Liver (tissue), 8 donors: ENCODE measurements at regions not wholly inside any gene's neighbourhood (a gene's known extent, or its start where the extent isn't known, plus 50 kb on each side); places are given as distances from the start of the nearest gene placed in this dataset.

Experiments used
- DNase-seq: peaks from one replicate; pipeline ENCODE4 v3.0.0-alpha.2; 2017; ENCODE audit warnings: low spot score
- H3K27ac ChIP-seq, 2 donors: one replicate each; pipeline ENCODE4 v1.7.0; 2013; ENCODE audit warnings: inconsistent platforms in 2 of 2, low read length in 2 of 2, control low read depth in 1 of 2, low read depth in 1 of 2, mild to moderate bottlenecking in 1 of 2
- H3K27me3 ChIP-seq, 4 donors: one replicate each; pipeline versions ENCODE4 v1.6.1 to v1.7.0; 2013; ENCODE audit warnings: low read length in 3 of 4, inconsistent platforms in 1 of 4, mild to moderate bottlenecking in 1 of 4, moderate library complexity in 1 of 4; ENCODE audit not compliant: control insufficient read depth in 4 of 4, insufficient read depth in 4 of 4
- H3K36me3 ChIP-seq, 4 donors: one replicate each; pipeline versions ENCODE4 v1.6.1 to v1.7.0; 2013; ENCODE audit warnings: low read length in 3 of 4, mild to moderate bottlenecking in 3 of 4, low read depth in 1 of 4, moderate library complexity in 1 of 4; ENCODE audit not compliant: control insufficient read depth in 4 of 4, insufficient read depth in 3 of 4
- H3K4me1 ChIP-seq, 4 donors: one replicate each; pipeline versions ENCODE4 v1.6.1 to v1.7.0; 2013; ENCODE audit warnings: low read length in 3 of 4, mild to moderate bottlenecking in 3 of 4, moderate library complexity in 1 of 4; ENCODE audit not compliant: control insufficient read depth in 4 of 4, insufficient read depth in 4 of 4
- H3K4me3 ChIP-seq, 3 donors: one replicate each; pipeline versions ENCODE4 v1.6.1 to v1.7.0; 2013; ENCODE audit warnings: low read length in 3 of 3, control low read depth in 1 of 3, low read depth in 1 of 3, mild to moderate bottlenecking in 1 of 3
- H3K9ac ChIP-seq, 2 donors: one replicate each; pipeline ENCODE4 v1.7.0; 2013; ENCODE audit warnings: low read length in 2 of 2, mild to moderate bottlenecking in 2 of 2, moderate library complexity in 2 of 2, control low read depth in 1 of 2, low read depth in 1 of 2
- H3K9me3 ChIP-seq, 4 donors: one replicate each; pipeline versions ENCODE4 v1.6.1 to v1.7.0; 2013; ENCODE audit warnings: low read length in 3 of 4; ENCODE audit not compliant: control insufficient read depth in 4 of 4
- ATF3 ChIP-seq: IDR thresholded peaks from 2 replicates; pipeline ENCODE4 v1.6.1; 2016; ENCODE audit warnings: antibody characterized with exemption
- CTCF ChIP-seq: fragments of 150-350 bp; IDR thresholded peaks from 2 replicates; pipeline ENCODE4 v1.5.1; 2017; ENCODE audit warnings: improper control_type of control experiment, low read depth, low read length; ENCODE audit not compliant: missing input control
- EGR1 ChIP-seq, 2 donors: IDR thresholded peaks; 2 replicates each; pipeline ENCODE4 v1.6.1; 2016 to 2018; ENCODE audit warnings: antibody characterized with exemption in 2 of 2, low read depth in 2 of 2
- FOXA1 ChIP-seq: IDR thresholded peaks from 2 replicates; pipeline ENCODE4 v1.6.1; 2016; ENCODE audit warnings: antibody characterized with exemption
- FOXA2 ChIP-seq: IDR thresholded peaks from 2 replicates; pipeline ENCODE4 v1.6.1; 2016; ENCODE audit warnings: antibody characterized with exemption
- GABPA ChIP-seq, 2 donors: IDR thresholded peaks in 1 of 2; conservative IDR thresholded peaks in 1 of 2; 2 replicates each; pipeline ENCODE4 v1.6.1; 2016; ENCODE audit warnings: antibody characterized with exemption in 2 of 2, mild to moderate bottlenecking in 1 of 2, moderate library complexity in 1 of 2
- HNF4A ChIP-seq, 2 donors: conservative IDR thresholded peaks; 2 replicates each; pipeline ENCODE4 v1.6.1; 2016; ENCODE audit warnings: antibody characterized with exemption in 2 of 2, mild to moderate bottlenecking in 2 of 2
- HNF4G ChIP-seq: IDR thresholded peaks from 2 replicates; pipeline ENCODE4 v1.6.1; 2016; ENCODE audit warnings: antibody characterized with exemption
- JUND ChIP-seq, 2 donors: IDR thresholded peaks; 2 replicates each; pipeline ENCODE4 v1.6.1; 2016; ENCODE audit warnings: antibody characterized with exemption in 2 of 2
- MAX ChIP-seq: IDR thresholded peaks from 2 replicates; pipeline ENCODE4 v1.6.1; 2016; ENCODE audit warnings: antibody characterized with exemption
- NR2F2 ChIP-seq: IDR thresholded peaks from 2 replicates; pipeline ENCODE4 v1.6.1; 2016; ENCODE audit warnings: antibody characterized with exemption
- RAD21 ChIP-seq, 2 donors: IDR thresholded peaks; 2 replicates each; pipeline ENCODE4 v1.6.1; 2016; ENCODE audit warnings: antibody characterized with exemption in 2 of 2, mild to moderate bottlenecking in 2 of 2
- REST ChIP-seq: IDR thresholded peaks from 2 replicates; pipeline ENCODE4 v1.6.1; 2016; ENCODE audit warnings: antibody characterized with exemption, mild to moderate bottlenecking
- SP1 ChIP-seq: IDR thresholded peaks from 2 replicates; pipeline ENCODE4 v1.6.1; 2018; ENCODE audit warnings: antibody characterized with exemption, mild to moderate bottlenecking
- TAF1 ChIP-seq: conservative IDR thresholded peaks from 2 replicates; pipeline ENCODE4 v1.6.1; 2016; ENCODE audit warnings: antibody characterized with exemption, mild to moderate bottlenecking
- YY1 ChIP-seq: IDR thresholded peaks from 2 replicates; pipeline ENCODE4 v1.6.1; 2016; ENCODE audit warnings: antibody characterized with exemption, mild to moderate bottlenecking
- ZBTB33 ChIP-seq: IDR thresholded peaks from 2 replicates; pipeline ENCODE4 v1.6.1; 2016; ENCODE audit warnings: antibody characterized with exemption
- WGBS: extraction: QIAGEN DNeasy Blood & Tissue Kit; methylation state at CpG from one replicate; pipeline ENCODE4 v1.1.7; 2013; 5-methylcytosine and 5-hydroxymethylcytosine counted together
- donor health status: healthy.
- donor health status: healthy.
- donor health status: healthy.
- donor health status: healthy.
- donor health status: healthy.

- Histone ChIP-seq H3K36me3 (no peaks in the 10 kb centered on the region), H3K4me3 (no peak overlapping the region), H3K4me1 (no peaks in the 10 kb centered on the region), H3K9ac (no peak overlapping the region), H3K9me3 (no peaks in the 10 kb centered on the region), H3K27me3 (no peaks in the 10 kb centered on the region), H3K27ac (no peak overlapping the region)
- WGBS, result 81% methylated on average over 1 of the region's 1 CpG
- TF ChIP-seq ATF3 (no peak), FOXA1 (no peak), TAF1 (no peak), NR2F2 (no peak), FOXA2 (no peak), CTCF (no peak), YY1 (no peak), GABPA (IDR thresholded peaks at IDR 0.05 in 1 of 2, conservative IDR thresholded peaks at IDR 0.05 in 1 of 2) (no peak), HNF4G (no peak)
- DNase-seq, result no peak
Measured at GRCh38 chr11:127507851-127508250, 507.3 kb upstream of the KIRREL3 start.

- H3K4me3 ChIP-seq, result no peak overlapping the region
- no peaks in the 10 kb centered on the region for H3K36me3 ChIP-seq
- TF ChIP-seq HNF4A (conservative IDR thresholded peaks at IDR 0.05) (no peak), EGR1 (IDR thresholded peaks at IDR 0.05; ENCODE audit: low read depth in 2 of 2) (no peak), FOXA1 (no peak), GABPA (IDR thresholded peaks at IDR 0.05 in 1 of 2, conservative IDR thresholded peaks at IDR 0.05 in 1 of 2) (no peak), ZBTB33 (no peak), MAX (no peak), FOXA2 (no peak), YY1 (no peak), RAD21 (IDR thresholded peaks at IDR 0.05) (no peak), ATF3 (no peak)
- no peaks in the 10 kb centered on the region for H3K4me1 ChIP-seq
- no peak for DNase-seq
- no peaks in the 10 kb centered on the region for H3K9me3 ChIP-seq
- H3K27me3 ChIP-seq, result no peaks in the 10 kb centered on the region
- H3K27ac ChIP-seq, result no peak overlapping the region
- H3K9ac ChIP-seq, result no peak overlapping the region
Measured at GRCh38 chr11:127506647-127507046, 506.1 kb upstream of the KIRREL3 start.

GRCh38 chr11:127506126-127506525 is 505.6 kb upstream of the KIRREL3 start:
- Histone ChIP-seq H3K4me1 (no peaks in the 10 kb centered on the region), H3K4me3 (no peak overlapping the region), H3K9me3 (no peaks in the 10 kb centered on the region), H3K27me3 (no peaks in the 10 kb centered on the region), H3K27ac (no peak overlapping the region), H3K9ac (no peak overlapping the region), H3K36me3 (no peaks in the 10 kb centered on the region)
- 55% methylated on average over 2 of the region's 2 CpGs for WGBS
- no peak for DNase-seq
- TF ChIP-seq NR2F2 (no peak), REST (no peak), ATF3 (no peak), EGR1 (IDR thresholded peaks at IDR 0.05; ENCODE audit: low read depth in 2 of 2) (no peak), YY1 (no peak), FOXA1 (no peak), TAF1 (no peak), RAD21 (IDR thresholded peaks at IDR 0.05) (no peak), ZBTB33 (no peak), FOXA2 (no peak), JUND (IDR thresholded peaks at IDR 0.05) (no peak), GABPA (IDR thresholded peaks at IDR 0.05 in 1 of 2, conservative IDR thresholded peaks at IDR 0.05 in 1 of 2) (no peak), SP1 (no peak), HNF4G (no peak)
